SK-N-MC (cell line): ENCODE measurements at regions not wholly inside any gene's neighbourhood (a gene's known extent, or its start where the extent isn't known, plus 50 kb on each side); places are given as distances from the start of the nearest gene placed in this dataset.

Experiments used
- EZH2 ChIP-seq: fragments of 200-600 bp; sonication (generic); IDR thresholded peaks from one replicate; pipeline ENCODE4 v1.6.1; 2017; ENCODE audit warnings: antibody characterized with exemption
- FOXP2 ChIP-seq: optimal IDR thresholded peaks from 2 replicates; pipeline ENCODE3; 2011; ENCODE audit warnings: mild to moderate bottlenecking, moderate library complexity; ENCODE audit not compliant: insufficient read depth; ENCODE audit errors: extremely low read length, control extremely low read depth
- POLR2AphosphoS5 ChIP-seq: IDR thresholded peaks from 2 replicates; pipeline ENCODE4 v1.6.1; 2012; ENCODE audit warnings: mild to moderate bottlenecking, low read depth, low read length, borderline replicate concordance

DNA sequence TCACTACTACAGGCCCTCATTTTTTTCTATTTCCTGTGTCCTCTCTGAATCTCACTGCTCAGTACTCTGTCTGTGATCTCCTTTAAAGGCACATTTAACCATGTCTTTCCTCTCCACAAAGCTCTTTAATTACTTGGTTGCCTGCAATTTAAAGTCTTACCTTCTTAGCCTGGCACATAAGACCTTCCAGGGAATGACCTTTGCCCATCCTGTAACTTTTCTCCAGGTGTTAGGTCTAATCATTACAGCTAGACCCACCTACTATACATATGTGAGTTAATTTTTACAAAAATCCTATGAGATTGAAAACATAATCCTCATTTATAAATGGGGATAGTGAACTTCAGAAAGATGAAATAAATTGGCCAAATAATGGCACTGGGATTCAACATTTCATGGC lies 244.1 kb upstream of the RHOBTB1 start:
- no peak for TF ChIP-seq EZH2
- TF ChIP-seq POLR2AphosphoS5 = no peak
- no peak for TF ChIP-seq FOXP2
